NCI-H1436 treated with DMSO at 0.1 percent for 48 hours (cell line): ENCODE measurements at regions not wholly inside any gene's neighbourhood (a gene's known extent, or its start where the extent isn't known, plus 50 kb on each side); places are given as distances from the start of the nearest gene placed in this dataset.
"Not testable (repeated sequence)": the region's sequence is repeated elsewhere in the genome, so short reads cannot be mapped to it uniquely, and the experiment has no call there.

ENCODE experiments used
- DNase-seq: peaks from one replicate; lab custom pipeline; 2025; lab: John Stamatoyannopoulos, UW

DNA sequence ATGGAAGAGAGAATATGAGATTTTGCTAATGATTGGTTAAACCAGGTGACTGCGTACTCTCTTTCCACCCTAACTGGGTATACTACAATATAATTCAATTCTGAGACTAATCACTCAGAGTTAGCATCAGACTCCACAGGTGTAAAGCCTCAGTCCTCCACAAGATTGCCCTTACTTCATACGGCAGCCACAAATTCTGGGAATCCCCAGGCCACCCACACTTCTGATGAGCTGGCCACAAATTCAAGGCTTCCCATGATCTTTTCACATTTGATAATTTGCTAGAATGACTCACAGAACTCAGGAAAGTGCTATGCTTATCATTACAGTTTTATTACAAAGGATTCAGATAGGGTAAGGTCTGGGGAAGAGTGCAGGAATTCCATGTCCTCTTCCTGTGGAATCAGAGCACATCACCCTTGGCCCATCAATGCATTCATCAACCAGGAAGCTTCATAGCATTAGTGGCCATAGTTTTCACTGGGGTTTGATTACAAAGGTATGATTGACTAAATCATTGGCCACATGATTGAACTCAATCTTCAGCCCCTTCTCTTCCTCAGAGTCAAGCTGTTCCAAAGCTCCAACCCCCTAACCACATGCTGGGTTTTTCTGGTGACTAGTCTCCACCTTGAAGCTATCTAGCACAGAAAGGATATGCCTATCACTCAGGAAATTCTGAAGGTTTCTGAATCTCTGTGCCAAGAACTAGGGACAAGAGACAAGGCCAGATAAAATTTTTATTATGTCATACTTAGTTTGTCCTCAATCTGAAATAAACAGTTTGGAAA lies 131.7 kb downstream of the HHIPL2 start:
- DNase-seq, result no peak

DNA sequence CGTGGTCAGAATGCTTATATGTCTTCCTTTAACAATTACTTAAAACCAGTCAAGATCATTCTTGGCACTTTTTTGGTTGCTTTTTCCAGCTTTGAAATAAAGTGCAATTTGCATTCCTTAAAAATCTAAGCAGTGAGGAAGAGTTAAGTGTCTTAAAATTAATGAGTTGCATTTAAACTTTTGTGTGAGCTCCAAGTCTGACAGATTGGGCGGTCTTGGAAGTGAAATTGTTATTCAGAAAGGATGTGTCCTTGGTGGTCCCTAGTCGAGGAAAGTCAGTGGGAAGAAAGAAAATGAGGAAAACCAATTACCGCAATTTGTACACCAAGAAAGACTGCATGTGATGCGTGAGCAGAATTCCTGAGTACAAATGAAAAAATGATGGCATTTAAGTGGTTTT lies 132.5 kb downstream of the HHIPL2 start:
- DNase-seq, result no peak

DNA sequence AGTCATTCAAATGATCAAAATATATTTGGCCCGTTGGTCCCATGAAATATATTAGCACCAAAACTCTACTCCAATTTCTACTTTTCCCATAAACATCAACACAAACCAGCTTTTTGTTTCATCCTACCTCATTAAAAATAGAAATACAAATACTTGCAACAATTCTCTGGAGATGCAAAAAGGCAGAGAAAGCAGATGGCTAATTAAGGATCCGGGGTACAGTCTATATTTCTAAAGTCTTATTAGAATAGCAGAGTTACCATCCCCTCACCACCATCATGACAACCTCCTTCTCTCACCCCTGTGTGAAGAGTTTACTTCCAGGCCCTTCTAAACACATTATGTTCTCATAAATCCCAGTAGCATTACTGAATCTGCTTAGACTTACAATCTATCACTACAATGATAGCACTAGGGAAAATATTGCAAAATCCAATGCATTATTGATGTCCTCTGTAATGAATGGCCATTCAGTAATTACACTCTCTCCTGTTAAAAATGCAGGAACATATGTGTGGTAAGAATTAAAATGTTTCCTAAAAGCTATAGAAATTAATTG lies 133.8 kb downstream of the HHIPL2 start:
- no peak for DNase-seq

DNA sequence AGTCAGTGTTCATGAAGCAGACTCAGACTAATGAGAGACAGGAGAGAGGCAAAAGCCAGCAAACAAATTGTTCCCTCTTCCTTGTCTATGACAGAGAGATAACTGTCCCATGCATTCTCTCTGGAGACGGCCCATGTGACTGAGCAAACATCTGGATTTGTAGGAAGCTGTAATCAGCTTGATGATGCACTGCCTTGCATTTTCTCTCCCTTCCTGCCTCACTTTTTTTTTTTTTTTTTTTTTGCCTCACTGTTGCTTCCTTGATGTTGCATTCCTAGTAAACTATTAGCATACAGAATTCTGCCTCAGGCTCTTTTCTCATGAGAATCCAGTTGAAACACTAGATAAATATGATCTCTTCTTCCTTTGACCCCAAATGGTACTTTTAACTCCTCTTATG lies 134.5 kb downstream of the HHIPL2 start:
- no peak for DNase-seq

DNA sequence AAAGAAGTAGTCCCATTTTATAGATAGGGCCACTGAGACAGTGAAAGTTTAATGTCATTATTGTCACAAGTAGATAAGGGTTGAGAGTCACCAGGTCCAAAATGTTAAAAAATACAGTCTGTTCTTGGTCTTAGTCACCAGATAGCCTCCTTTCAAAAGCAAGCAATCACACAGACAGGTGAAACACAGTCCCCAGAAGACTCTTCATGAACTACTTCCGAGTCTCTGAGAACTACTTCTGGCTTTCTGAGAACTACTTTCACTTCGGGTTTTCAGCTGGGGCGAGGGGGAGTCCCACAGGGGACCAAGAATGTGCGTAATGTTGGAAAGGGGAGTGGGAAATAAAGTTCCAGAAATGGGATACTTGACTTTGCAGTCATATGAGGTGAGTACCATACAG lies 143.2 kb downstream of the HHIPL2 start:
- no peak for DNase-seq

DNA sequence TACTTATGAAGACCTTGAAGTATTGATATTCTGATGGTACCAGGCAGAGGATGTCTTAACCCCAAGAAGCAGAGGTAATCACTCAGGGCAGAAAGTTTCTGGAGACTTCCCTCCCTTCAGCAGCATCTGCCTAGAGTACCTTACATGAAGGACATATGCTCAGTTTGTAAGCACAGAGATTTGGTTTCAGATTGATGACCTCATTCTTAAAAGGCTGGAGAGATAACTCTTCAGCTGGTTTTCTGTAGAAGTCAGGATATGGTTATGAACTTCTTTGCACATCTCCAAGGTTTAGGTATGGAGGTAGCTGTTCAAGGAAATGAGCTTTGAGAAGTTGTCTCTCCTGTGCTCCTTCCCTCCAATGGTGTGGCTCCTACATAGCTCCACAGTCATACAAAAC lies 148.7 kb downstream of the HHIPL2 start:
- DNase-seq, result no peak

DNA sequence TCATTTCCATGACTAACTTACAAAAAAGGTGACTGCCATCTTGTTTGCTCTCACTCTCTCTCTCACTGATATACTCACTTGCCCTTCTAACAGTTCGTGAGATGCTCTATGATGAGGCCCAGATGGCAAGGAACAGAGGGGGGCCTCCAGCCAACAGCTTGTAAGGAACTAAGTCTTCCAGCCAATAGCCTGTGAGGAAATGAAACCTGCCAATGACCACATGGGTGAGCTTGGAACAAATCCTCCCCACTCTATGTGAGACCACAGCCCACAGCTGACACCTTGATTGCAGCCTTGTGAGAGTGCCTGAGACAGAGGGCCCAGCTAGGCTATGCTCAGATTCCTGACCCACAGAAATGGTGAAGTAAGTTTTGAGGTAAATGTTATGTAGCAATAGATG lies 153.7 kb downstream of the HHIPL2 start:
- DNase-seq, result no peak

DNA sequence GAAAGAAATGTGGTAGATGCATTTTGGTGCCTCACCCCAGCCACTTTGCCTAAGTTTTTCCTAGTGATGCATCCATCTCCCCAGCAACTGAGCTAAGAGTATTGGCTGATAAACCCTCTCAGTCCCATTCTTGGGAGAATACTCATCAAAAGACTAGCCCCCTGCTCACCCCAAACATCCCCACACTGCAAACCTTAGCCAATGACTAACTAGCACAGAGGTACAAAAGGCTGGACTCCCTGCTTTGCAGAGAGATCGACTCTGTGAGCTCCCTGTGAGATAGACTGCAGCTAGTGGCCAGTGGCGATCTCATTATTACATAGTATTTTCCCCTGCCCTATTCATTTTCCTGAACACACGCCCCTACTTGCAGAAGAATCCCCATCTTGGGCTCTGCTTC lies 155.3 kb downstream of the HHIPL2 start:
- DNase-seq, result no peak

DNA sequence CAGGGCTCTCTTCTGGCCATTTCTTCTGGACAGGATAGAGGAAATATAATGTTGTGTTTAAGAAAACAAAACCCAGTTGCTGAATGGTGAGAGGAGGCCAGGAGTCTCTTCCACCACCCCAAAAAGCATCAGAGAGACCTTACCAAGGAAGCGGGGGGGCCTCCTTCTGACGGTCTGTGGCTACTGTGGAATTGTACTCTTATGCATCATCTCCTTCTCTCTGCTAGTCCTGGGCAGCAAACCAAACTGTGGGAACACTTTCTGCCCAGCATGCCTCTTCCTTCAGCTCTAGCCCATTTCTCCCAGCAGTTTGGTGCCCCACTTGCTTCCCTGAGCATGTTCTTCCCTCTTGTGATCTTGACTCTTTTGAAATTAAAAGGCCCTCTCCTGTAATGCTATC lies 157.7 kb downstream of the HHIPL2 start:
- DNase-seq, result no peak

DNA sequence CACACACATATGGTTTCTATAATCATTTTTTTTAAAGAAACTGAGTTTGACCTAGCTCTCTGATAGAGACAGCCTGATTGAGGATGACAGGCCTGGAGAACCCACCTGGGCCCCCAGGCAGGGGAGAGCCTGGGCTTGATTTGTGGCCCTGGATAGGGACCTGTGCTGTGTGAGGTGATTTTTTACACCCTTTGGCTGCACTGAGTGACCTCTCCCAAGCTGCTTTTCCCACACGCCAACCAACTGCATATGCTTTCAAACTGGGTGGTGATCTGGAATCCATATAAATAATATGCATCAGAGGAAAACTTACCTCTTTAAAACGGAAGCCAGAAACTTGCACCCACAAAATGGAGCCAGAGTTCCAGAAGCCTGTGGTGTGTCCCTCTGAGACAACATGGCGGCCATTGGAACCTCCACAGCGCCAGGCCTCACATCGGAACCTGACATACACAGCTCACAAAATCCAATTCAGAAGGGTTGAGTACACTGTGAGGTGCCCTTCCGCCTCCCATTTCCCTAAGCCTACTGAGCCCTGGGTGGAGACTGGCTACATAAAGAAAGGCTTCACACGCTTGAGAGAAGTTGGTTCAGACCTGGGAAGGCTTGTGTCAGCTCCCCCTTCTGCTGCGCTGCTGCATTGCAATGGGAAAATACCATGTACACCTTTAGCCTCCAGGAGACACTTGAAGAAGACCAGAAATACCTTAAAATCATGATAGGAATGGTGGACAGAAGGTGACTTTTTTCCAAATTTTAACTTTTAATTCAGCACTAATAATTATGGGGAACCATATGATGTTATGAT lies 160.7 kb downstream of the HHIPL2 start:
- no peak for DNase-seq

DNA sequence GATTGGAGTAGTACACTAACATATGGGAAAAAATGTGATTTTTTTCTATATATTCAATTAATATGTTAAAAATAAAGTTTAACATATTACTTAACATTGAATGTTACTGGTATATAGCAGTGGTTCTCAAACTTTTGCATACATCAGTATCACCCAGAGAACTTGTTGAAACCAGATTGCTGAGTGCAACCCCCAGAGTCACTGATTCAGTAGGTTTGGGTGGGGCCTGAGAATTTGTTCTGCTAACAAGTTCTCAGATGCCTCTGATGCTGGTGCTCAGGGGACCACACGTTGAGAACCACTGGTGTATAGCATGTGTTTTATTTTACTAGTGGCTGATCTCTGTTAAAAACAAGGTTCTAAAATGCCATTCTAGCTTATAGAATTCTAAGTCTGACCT lies 161.9 kb downstream of the HHIPL2 start:
- DNase-seq, result no peak

DNA sequence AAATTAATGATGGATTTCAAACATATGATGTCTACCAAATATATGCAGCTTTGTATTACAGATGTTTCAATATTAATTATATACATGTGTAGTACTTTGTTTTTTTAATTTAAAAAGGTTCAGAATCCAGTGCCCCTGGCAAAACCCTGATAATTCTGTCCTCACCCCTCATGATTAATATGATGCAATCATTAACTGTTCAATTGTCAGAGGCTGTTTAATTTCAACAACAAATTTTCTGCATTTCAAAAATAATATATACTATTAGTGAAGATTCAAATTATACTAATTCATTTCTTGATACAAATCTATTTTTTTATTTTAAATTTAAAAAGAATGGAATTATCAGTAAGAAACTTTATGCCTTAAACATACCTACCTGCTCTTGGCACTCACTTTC lies 162.6 kb downstream of the HHIPL2 start:
- no peak for DNase-seq

DNA sequence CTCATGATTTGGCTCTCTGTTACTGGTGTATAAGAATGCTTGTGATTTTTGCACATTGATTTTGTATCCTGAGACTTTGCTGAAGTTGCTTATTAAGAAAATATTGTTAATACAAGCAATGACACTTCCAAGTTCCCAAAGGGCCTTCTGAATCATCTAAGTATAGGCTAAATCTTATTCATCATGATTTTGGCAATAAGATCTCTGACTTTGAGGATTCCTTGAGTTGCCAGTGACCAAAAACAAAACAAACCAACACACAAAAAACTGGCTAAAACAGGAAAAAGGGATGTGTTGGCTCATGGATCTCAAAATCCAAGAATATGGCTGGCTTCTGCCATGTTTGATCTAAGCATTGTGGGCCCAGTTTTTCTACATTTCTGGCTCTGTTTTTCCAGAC lies 163.4 kb downstream of the HHIPL2 start:
- DNase-seq, result no peak

DNA sequence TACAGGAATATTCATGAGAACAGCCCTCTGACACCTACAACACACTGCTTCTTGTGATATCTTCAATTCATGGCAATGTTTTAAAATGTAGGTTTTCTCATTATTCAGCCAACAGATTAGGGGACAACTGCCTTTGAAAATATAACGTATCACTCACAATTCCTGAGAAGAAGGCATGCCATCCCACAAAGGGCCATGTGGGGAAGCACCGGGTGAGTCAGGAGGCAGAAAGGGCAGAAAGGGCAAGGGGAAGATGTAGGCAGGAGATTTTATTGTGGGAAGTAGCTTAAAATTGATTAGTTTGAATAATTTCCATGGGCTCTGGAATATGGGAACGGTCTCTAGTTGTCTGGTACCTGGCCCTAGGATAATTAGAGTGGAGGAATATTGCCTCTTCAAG lies 165.7 kb downstream of the HHIPL2 start:
- DNase-seq, result no peak

DNA sequence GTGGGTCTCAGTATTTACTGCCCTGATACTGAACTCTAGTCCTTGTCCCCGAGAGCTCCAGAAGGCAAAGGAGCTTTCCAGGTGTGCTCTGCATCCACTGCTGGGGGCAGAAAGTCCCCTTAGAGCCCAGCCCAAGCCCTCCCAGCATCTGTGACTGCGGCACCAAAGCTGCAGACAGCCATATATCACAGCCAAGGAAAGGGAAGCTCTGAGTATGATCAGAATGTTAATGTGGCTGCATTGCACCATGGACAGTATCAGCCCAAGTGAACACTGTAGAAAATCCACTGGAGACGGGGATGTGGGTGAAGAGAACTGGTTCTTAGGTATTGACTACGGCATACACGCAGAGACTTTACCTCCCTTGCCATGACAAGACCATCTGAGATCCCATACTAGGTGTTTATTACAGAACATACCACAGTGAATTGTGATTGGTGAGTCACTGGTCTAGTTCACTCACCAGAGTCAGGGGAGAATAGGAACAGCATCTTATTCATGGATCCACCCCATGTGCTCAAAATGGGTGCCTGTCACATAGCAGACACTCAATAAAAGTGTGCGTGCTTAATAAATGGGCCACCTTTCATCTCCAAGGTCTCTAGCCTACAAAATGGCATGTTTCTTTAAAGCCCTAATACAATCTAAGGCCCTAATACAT lies 170.3 kb downstream of the HHIPL2 start:
- no peak for DNase-seq

DNA sequence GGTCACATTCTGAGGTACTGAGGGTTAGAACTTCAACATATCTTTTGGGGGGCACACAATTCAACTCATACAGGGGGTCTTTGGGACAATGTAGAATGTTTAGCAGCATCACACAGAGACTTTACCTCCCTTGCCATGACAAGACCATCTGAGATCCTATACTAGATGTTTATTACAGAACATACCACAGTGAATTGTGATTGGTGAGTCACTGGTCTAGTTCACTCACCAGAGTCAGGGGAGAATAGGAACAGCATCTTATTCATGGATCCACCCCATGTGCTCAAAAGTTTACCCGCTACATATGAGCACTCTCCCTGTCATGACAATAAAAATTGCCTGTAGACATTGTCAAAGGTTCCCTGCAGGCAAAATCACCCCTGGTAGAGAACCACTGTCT lies 171.1 kb downstream of the HHIPL2 start:
- DNase-seq, result not testable (repeated sequence)

DNA sequence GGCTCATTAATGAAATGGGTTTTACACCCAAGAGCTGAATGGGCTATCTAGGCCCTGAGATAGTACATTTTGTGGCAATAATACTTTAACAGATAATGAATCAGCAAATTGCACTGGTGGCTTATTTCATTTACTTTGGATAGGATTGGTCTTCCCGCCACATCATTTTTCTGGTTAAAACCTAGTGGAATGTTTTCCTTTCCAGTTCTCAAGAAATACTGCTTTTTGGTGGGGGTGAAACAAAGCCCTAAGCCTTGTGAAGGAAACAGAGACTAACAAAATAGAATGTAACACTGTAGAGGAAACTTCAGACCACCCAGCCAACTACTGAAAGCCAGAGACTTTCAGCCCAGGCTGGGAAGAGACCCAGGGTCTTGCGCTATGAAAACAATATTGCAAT lies 172.2 kb downstream of the HHIPL2 start:
- no peak for DNase-seq

DNA sequence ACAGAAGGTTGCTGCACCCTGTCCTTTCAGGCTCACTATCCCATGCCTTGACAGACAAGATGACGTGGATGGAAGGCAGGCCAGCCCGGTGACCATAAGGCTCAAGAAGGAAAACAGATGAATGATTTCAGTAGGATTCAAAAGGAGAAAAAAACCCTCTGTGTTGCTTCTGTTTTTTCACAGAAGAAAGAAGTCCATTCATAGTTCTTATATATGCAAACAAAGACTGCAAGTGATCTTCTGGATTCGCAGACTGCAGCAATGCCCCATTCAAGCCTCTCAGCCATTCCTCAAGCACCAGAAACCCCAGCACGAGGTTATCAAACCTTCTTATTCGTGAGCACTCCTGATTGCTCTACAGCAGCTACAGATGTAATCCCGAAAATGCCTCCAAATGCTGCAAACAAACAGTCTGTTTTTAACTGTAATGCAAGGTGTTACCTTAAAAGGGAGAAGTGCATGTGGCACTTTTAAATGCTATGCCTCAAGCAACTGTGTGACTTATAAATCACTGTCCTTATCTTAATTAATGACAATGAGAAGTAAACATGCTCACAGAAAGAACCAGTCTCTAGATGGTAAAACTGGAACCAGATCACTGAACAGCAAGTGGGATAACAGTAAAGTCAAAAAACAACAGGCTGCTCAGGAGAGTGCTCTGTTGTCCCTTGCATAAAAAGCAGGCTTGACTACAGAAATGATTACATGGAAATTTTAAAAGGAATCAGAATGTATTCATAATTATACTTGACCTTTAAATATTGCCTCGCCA lies 173.9 kb downstream of the HHIPL2 start:
- DNase-seq, result no peak

DNA sequence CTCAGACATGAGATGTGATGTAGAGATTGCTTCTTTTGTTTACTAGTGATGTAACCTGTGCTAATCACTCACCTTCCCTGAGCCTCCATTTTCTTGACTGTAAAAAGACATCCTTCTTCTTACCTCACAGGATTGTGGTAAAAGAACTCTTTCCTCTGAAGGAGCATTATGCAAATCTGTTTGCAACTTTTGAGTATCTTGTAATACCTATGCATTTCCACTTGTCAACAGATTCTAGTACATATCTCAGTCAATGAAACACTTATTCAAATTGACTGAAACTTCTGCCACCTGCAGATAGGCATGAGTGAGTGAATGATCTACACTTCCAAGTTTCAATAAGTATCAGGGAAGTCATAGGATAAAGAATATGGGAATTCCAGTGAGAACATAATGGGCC lies 174.7 kb downstream of the HHIPL2 start:
- no peak for DNase-seq

DNA sequence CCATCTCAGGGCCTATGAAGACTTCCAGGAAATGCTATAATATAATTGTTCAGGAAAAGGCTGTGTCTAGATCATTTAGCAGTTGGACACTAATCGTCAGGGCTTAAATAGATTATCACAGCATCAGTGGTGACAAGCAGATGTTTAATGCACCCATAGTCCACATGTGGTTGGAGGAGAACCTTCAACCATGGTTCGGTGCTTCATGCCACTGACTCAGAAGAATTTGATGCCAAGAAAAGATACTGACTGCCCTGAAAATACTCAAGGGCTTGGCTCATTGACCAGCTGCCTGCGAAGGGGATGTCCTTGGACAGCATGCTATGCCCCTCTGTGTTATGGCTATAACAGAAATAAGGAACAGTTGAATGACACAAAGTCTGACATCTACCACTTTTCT lies 175.7 kb downstream of the HHIPL2 start:
- DNase-seq, result no peak

DNA sequence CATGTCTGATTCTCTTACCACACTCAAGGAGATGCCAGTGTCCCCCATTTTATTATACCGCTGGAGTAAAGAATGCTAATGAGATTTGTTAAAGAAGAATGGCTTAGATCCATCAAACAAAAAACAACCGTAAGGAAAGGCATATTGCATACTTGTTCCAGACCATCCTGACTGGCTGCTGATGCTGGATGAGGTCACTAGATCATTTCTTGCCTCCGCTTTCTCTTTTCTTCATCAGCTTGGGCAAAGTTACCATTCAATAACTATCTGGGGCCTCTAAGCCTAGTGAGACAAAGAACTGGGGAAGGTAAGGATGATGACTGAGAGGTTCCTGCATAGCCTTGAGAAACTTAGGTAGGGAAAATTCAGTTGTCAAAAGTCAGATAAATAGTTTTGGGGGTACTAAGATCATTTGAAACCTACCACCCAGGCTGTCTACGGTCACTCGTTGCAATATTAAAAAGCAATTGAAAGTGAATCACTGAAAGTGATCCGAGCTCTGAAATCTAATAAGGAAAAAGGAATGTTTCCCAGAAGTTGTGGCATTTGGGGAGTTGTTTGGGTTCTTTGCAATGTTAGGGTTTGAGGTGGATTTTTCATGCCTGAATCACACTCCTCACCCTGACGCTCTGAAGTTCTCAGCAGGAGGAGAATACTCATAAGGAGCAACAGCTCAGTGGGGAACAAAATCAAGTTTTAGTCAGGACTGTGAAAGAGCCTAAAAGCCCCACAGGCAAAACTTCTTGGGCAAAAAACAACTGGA lies 176.8 kb downstream of the HHIPL2 start:
- DNase-seq, result no peak
